Neuronal stem cell (in vitro differentiated cells): ENCODE measurements at regions not wholly inside any gene's neighbourhood (a gene's known extent, or its start where the extent isn't known, plus 50 kb on each side); places are given as distances from the start of the nearest gene placed in this dataset.

Experiments
- DNase-seq: peaks from one replicate; pipeline ENCODE4 v3.0.0-alpha.2; 2013; ENCODE audit warnings: low spot score
- H2AFZ ChIP-seq: one replicate; pipeline ENCODE4 v1.6.1; 2013; ENCODE audit warnings: mild to moderate bottlenecking, low read length, inconsistent platforms
- H2AK5ac ChIP-seq: 2 replicates; pipeline ENCODE4 v1.6.1; 2013; ENCODE audit warnings: low read depth, mild to moderate bottlenecking, inconsistent platforms, low read length, moderate library complexity, mixed read lengths
- H2BK120ac ChIP-seq: 2 replicates; pipeline ENCODE4 v1.6.1; 2013; ENCODE audit warnings: low read depth, mild to moderate bottlenecking, inconsistent platforms, low read length, moderate library complexity, mixed read lengths
- H2BK12ac ChIP-seq: one replicate; pipeline ENCODE4 v1.6.1; 2013; ENCODE audit warnings: low read length, inconsistent platforms
- H2BK15ac ChIP-seq: 2 replicates; pipeline ENCODE4 v1.6.1; 2013; ENCODE audit warnings: mild to moderate bottlenecking, low read length, inconsistent platforms, mixed read lengths
- H2BK5ac ChIP-seq: one replicate; pipeline ENCODE4 v1.6.1; 2013; ENCODE audit warnings: inconsistent platforms, mild to moderate bottlenecking, low read length, moderate library complexity
- H3K14ac ChIP-seq: one replicate; pipeline ENCODE4 v1.6.1; 2013; ENCODE audit warnings: low read length, inconsistent platforms
- H3K18ac ChIP-seq: 2 replicates; pipeline ENCODE4 v1.6.1; 2013; ENCODE audit warnings: low read length, inconsistent platforms
- H3K23ac ChIP-seq: 2 replicates; pipeline ENCODE4 v1.6.1; 2013; ENCODE audit warnings: low read depth, mild to moderate bottlenecking, mixed read lengths, low read length, inconsistent platforms; ENCODE audit not compliant: poor library complexity
- H3K27ac ChIP-seq: replicated peaks from 3 replicates; pipeline ENCODE4 v1.5.1; 2013; ENCODE audit warnings: low read length, inconsistent platforms
- H3K27me3 ChIP-seq, 3 experiments: 2 replicates each; pipeline ENCODE4 v1.6.1; 2013; ENCODE audit warnings: low read length in 3 of 3, mild to moderate bottlenecking in 2 of 3, inconsistent platforms in 1 of 3, low read depth in 1 of 3, mixed read lengths in 1 of 3, moderate library complexity in 1 of 3; ENCODE audit not compliant: control insufficient read depth in 3 of 3, insufficient read depth in 3 of 3
- H3K36me3 ChIP-seq, 2 donors: replicated peaks in 1 of 2; 2 replicates each; pipeline ENCODE4 v1.6.1; 2013; ENCODE audit warnings: low read length in 2 of 2; ENCODE audit not compliant: control insufficient read depth in 2 of 2, insufficient read depth in 2 of 2
- H3K4ac ChIP-seq: 2 replicates; pipeline ENCODE4 v1.6.1; 2013; ENCODE audit warnings: inconsistent platforms, mild to moderate bottlenecking, low read length, moderate library complexity
- H3K4me1 ChIP-seq, 2 donors: 1 replicate in 1 of 2; 2 replicates in 1 of 2; pipeline ENCODE4 v1.6.1; 2013; ENCODE audit warnings: low read length in 2 of 2, low read depth in 1 of 2; ENCODE audit not compliant: control insufficient read depth in 2 of 2, insufficient read depth in 1 of 2
- H3K4me2 ChIP-seq: one replicate; pipeline ENCODE4 v1.6.1; 2013; ENCODE audit warnings: mild to moderate bottlenecking, low read length, inconsistent platforms; ENCODE audit not compliant: insufficient read depth, poor library complexity, severe bottlenecking
- H3K4me3 ChIP-seq, 2 donors: 2 replicates each; pipeline ENCODE4 v1.5.1; 2013; ENCODE audit warnings: low read length in 2 of 2, mild to moderate bottlenecking in 2 of 2, inconsistent platforms in 1 of 2, moderate library complexity in 1 of 2
- H3K79me1 ChIP-seq: one replicate; pipeline ENCODE4 v1.6.1; 2013; ENCODE audit warnings: low read depth, mild to moderate bottlenecking, inconsistent platforms, low read length, moderate library complexity
- H3K9ac ChIP-seq: one replicate; pipeline ENCODE4 v1.6.1; 2013; ENCODE audit warnings: mild to moderate bottlenecking, low read depth, low read length, inconsistent platforms; ENCODE audit not compliant: poor library complexity
- H3K9me3 ChIP-seq, 2 donors: replicated peaks in 1 of 2; 2 replicates each; pipeline versions ENCODE3 to v1.6.1; 2013; ENCODE audit warnings: low read length in 2 of 2, mild to moderate bottlenecking in 2 of 2, inconsistent platforms in 1 of 2, low read depth in 1 of 2, mixed read lengths in 1 of 2, moderate library complexity in 1 of 2; ENCODE audit not compliant: control insufficient read depth in 2 of 2, insufficient read depth in 1 of 2
- H4K8ac ChIP-seq: one replicate; pipeline ENCODE4 v1.6.1; 2013; ENCODE audit warnings: low read depth, mild to moderate bottlenecking, inconsistent platforms, low read length, moderate library complexity
- H4K91ac ChIP-seq: one replicate; pipeline ENCODE4 v1.6.1; 2013; ENCODE audit warnings: low read length, low read depth, mild to moderate bottlenecking, inconsistent platforms; ENCODE audit not compliant: poor library complexity
- WGBS, 2 donors: extraction: QIAGEN DNeasy Blood & Tissue Kit; methylation state at CpG; one replicate each; pipeline ENCODE4 v1.1.7; 2013; ENCODE audit warnings: missing lambda C conversion rate in 2 of 2, mixed read lengths in 1 of 2; ENCODE audit not compliant: insufficient read length in 2 of 2, insufficient replicate concordance in 1 of 2; ENCODE audit errors: extremely low coverage in 2 of 2; 5-methylcytosine and 5-hydroxymethylcytosine counted together

DNA sequence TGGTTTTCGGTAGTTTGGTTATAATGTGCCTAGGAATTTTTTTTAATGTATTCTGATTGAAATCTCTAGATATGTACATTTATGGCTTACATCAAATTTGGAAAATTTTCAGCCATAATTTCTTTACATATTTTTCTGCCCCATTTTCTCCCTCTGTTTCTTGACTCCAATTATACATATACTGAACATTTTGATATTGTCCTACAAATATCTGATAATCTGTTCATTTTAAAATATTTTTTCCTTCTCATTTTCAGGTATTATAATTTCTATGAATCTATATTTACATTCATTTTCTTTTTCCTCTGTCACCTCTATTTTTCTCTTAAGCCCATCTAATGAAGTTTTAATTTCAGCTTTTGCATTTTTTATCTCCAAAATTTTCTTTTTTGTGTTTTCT is 82.7 kb upstream of the TMLHE start:
- WGBS, 2 donors = no CpG with 5 or more reads among the region's 1 CpG
- no peaks in the 10 kb centered on the region for H3K4me1 ChIP-seq
- H3K14ac ChIP-seq = no peak overlapping the region
- H3K18ac ChIP-seq = no peak overlapping the region
- H3K27me3 ChIP-seq = no peaks in the 10 kb centered on the region
- no peak overlapping the region for H2BK15ac ChIP-seq
- H2BK12ac ChIP-seq = no peak overlapping the region
- no peak for DNase-seq
- no peak overlapping the region for H2AK5ac ChIP-seq
- no peak overlapping the region for H2AFZ ChIP-seq
- no peak overlapping the region for H3K27ac ChIP-seq
- no peaks in the 10 kb centered on the region for H3K79me1 ChIP-seq
- no peak overlapping the region for H2BK5ac ChIP-seq
- H4K8ac ChIP-seq = no peak overlapping the region
- no peaks in the 10 kb centered on the region for H3K9me3 ChIP-seq
- no peak overlapping the region for H4K91ac ChIP-seq
- no peaks in the 10 kb centered on the region for H3K36me3 ChIP-seq
- no peak overlapping the region for H3K23ac ChIP-seq
- no peak overlapping the region for H2BK120ac ChIP-seq
- no peak overlapping the region for H3K4me2 ChIP-seq
- no peak overlapping the region for H3K4ac ChIP-seq
- H3K4me3 ChIP-seq = no peak overlapping the region
- H3K9ac ChIP-seq = no peak overlapping the region

DNA sequence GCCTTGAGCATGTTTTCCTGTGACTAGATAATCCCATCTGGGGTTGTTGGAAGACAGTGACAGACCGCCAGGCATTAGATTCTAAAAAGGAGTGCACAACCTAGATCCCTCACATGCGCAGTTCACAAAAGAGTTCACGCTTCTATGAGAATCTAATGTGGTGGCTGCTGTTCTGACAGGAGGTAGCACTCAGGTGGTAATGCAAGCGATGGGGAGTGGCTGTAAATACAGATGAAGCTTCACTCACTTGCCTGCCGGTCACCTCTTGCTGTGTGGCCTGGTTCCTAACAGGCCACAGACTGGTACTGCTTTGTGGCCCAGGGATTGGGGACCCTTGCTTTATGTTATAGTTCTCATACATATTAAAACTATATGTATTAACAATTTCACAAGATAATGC is 81.9 kb upstream of the TMLHE start:
- Histone ChIP-seq H3K79me1 (no peaks in the 10 kb centered on the region), H3K9ac (no peak overlapping the region), H2BK120ac (no peak overlapping the region), H3K36me3 (no peaks in the 10 kb centered on the region), H3K27ac (no peak overlapping the region), H3K9me3 (no peaks in the 10 kb centered on the region), H3K18ac (no peak overlapping the region), H3K4ac (no peak overlapping the region), H4K8ac (no peak overlapping the region), H3K4me3 (no peak overlapping the region), H2AK5ac (no peak overlapping the region), H2BK15ac (no peak overlapping the region), H3K14ac (no peak overlapping the region), H2BK5ac (no peak overlapping the region), H2AFZ (no peak overlapping the region), H2BK12ac (no peak overlapping the region), H3K23ac (no peak overlapping the region), H3K4me2 (no peak overlapping the region), H3K4me1 (no peaks in the 10 kb centered on the region), H3K27me3 (no peaks in the 10 kb centered on the region), H4K91ac (no peak overlapping the region)
- no peak for DNase-seq
- WGBS, 2 donors = no CpG with 5 or more reads among the region's 5 CpGs

DNA sequence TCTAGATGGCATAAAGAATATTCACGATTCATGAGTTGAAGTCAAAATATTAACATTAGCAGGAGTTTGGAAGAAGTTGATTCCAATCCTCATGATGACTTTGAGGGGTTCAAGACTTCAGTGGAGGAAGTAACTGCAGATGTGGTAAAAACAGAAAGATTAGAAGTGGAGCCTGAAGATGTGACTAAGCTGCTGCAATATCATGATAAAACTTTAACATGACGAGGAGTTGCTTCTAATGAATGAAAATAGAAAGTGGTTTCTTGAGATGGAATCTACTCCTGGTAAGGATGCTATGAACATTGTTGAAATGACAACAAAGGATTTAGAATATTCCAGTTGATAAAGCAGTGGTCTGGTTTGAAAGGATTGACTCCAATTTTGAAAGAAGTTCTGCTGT is 70.1 kb upstream of the TMLHE start:
- Histone ChIP-seq H2AK5ac (no peak overlapping the region), H3K4ac (no peak overlapping the region), H3K9me3 (no peaks in the 10 kb centered on the region), H3K9ac (no peak overlapping the region), H3K4me1 (no peaks in the 10 kb centered on the region), H2BK5ac (no peak overlapping the region), H3K36me3 (no peaks in the 10 kb centered on the region), H3K14ac (no peak overlapping the region), H3K27ac (no peak overlapping the region), H2BK12ac (no peak overlapping the region), H3K4me2 (no peak overlapping the region), H2BK120ac (no peak overlapping the region), H2BK15ac (no peak overlapping the region), H4K8ac (no peak overlapping the region), H3K79me1 (no peaks in the 10 kb centered on the region), H3K4me3 (no peak overlapping the region), H3K18ac (no peak overlapping the region), H4K91ac (no peak overlapping the region), H3K27me3 (no peaks in the 10 kb centered on the region), H2AFZ (no peak overlapping the region), H3K23ac (no peak overlapping the region)
- no peak for DNase-seq
- WGBS, 2 donors = no CpG with 5 or more reads among the region's 2 CpGs

DNA sequence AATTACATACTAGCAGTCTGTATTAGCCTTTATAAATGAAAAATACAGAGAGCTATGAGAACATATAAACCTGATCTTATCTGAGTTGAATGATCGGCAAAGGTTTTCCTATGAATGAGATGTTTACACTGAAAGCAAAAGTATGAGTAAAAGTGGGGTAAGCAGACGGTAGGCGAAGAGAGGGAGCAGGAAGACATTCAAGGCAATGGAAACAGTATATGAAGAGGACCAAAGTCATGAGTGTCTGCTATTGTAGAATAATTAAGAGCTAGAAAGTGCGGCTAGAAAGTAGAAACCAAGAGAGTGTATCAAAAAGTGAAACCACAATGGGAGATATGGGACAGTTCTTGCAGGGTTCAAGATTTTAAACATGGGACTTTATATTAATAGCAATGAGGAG is 67.0 kb upstream of the TMLHE start:
- H3K27ac ChIP-seq = no peak overlapping the region
- no peak overlapping the region for H4K8ac ChIP-seq
- H2BK5ac ChIP-seq = no peak overlapping the region
- no peak overlapping the region for H2BK120ac ChIP-seq
- DNase-seq = no peak
- no CpG with 5 or more reads among the region's 4 CpGs for WGBS, 2 donors
- no peaks in the 10 kb centered on the region for H3K79me1 ChIP-seq
- no peaks in the 10 kb centered on the region for H3K4me1 ChIP-seq
- no peak overlapping the region for H3K14ac ChIP-seq
- no peak overlapping the region for H4K91ac ChIP-seq
- no peak overlapping the region for H2BK12ac ChIP-seq
- H3K4me2 ChIP-seq = no peak overlapping the region
- H3K9ac ChIP-seq = no peak overlapping the region
- H3K27me3 ChIP-seq = no peaks in the 10 kb centered on the region
- H3K18ac ChIP-seq = no peak overlapping the region
- H2BK15ac ChIP-seq = no peak overlapping the region
- no peaks in the 10 kb centered on the region for H3K36me3 ChIP-seq
- H3K23ac ChIP-seq = no peak overlapping the region
- no peak overlapping the region for H2AFZ ChIP-seq
- H3K4ac ChIP-seq = no peak overlapping the region
- no peaks in the 10 kb centered on the region for H3K9me3 ChIP-seq
- no peak overlapping the region for H2AK5ac ChIP-seq
- H3K4me3 ChIP-seq = no peak overlapping the region
